GM12873 (cell line): ENCODE measurements at regions not wholly inside any gene's neighbourhood (a gene's known extent, or its start where the extent isn't known, plus 50 kb on each side); places are given as distances from the start of the nearest gene placed in this dataset.

Experiments
- CTCF ChIP-seq: IDR thresholded peaks from 2 replicates; pipeline ENCODE4 v1.5.1; 2012; ENCODE audit warnings: low read depth, mild to moderate bottlenecking, moderate library complexity, low read length, control low read depth; ENCODE audit not compliant: insufficient read depth; ENCODE audit errors: missing control alignments

- no peak for TF ChIP-seq CTCF
Measured at GRCh38 chr3:104614564-104614963, 752.1 kb upstream of the ALCAM start.

GRCh38 chr3:104628185-104628789 lies 738.4 kb upstream of the ALCAM start:
- TF ChIP-seq CTCF = peak; percentile 58

GRCh38 chr3:104629038-104629437 lies 737.7 kb upstream of the ALCAM start:
- no peak for TF ChIP-seq CTCF

GRCh38 chr3:104631254-104631653 lies 735.5 kb upstream of the ALCAM start:
- TF ChIP-seq CTCF = no peak

- TF ChIP-seq CTCF = no peak
Measured at GRCh38 chr3:104632521-104632920, 734.2 kb upstream of the ALCAM start.

- TF ChIP-seq CTCF = no peak
Measured at GRCh38 chr3:104632947-104633346, 733.8 kb upstream of the ALCAM start.

- peak; percentile 37 for TF ChIP-seq CTCF
Measured at GRCh38 chr3:104635872-104636580, 730.7 kb upstream of the ALCAM start.
